ENCODE measurements at regions not wholly inside any gene's neighbourhood (a gene's known extent, or its start where the extent isn't known, plus 50 kb on each side); places are given as distances from the start of the nearest gene placed in this dataset.
A peak's percentile ranks its signal among the peaks of the same experiment; 100 is the strongest.

DNA sequence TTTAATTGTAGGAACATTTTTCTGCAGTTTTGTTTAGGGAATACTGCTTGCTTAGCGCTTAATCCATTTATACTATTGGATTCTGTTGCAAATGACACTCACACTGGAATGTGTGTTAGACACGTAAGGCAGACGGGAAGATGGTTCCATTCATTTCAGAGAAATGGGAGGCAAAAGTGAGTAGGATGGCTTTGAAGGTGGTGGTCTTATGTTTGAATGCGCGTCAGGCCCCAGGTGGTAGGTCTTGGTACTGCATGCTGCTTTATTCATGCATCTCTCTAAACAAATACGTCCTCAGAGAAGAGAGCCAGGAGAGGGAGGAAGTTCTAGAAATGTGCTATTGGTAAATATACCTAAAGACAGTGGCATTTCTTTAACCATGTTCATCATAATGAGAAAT lies 997.6 kb upstream of the RBFOX1 start:
- TF ChIP-seq, protein P1, sequence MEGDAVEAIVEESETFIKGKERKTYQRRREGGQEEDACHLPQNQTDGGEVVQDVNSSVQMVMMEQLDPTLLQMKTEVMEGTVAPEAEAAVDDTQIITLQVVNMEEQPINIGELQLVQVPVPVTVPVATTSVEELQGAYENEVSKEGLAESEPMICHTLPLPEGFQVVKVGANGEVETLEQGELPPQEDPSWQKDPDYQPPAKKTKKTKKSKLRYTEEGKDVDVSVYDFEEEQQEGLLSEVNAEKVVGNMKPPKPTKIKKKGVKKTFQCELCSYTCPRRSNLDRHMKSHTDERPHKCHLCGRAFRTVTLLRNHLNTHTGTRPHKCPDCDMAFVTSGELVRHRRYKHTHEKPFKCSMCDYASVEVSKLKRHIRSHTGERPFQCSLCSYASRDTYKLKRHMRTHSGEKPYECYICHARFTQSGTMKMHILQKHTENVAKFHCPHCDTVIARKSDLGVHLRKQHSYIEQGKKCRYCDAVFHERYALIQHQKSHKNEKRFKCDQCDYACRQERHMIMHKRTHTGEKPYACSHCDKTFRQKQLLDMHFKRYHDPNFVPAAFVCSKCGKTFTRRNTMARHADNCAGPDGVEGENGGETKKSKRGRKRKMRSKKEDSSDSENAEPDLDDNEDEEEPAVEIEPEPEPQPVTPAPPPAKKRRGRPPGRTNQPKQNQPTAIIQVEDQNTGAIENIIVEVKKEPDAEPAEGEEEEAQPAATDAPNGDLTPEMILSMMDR (IDR thresholded peaks at IDR 0.05), result peak in 2 of 3 experiments; percentile 37 to 64
- no peak for TF ChIP-seq POLR2A (IDR thresholded peaks at IDR 0.05)
